Activated naive CD4-positive, alpha-beta T cell treated with anti-CD3 and anti-CD28 coated beads, Interleukin-2, amount 50 U/mL, for 16 hours (primary cell): ENCODE measurements at regions not wholly inside any gene's neighbourhood (a gene's known extent, or its start where the extent isn't known, plus 50 kb on each side); places are given as distances from the start of the nearest gene placed in this dataset.
"Not testable (repeated sequence)": the region's sequence is repeated elsewhere in the genome, so short reads cannot be mapped to it uniquely, and the experiment has no call there.

Experiments
- DNase-seq: peaks from one replicate; pipeline ENCODE4 v3.0.0-alpha.2; 2020

DNA sequence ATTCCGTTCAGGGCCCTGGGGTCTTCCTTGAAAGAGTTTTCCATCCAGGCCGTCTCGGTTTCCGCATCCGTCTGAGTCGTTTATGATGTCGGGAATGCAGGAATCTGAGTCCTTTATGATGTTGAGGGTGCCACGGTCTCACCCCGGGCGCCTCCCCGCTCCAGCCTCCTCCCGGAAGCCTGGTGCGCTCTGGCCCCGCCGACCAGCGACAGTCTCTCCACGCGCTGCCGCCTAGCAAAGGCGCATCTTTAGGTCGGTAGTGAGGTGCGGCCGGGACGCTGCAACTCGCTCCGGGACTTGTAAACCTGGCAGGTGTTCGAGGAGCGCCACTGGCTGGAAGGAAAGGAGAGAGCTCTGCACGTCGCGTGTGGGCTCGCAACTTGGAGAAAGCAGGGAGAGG, 132.6 kb downstream of the FAM72C start:
- DNase-seq = not testable (repeated sequence)

GRCh38 chr1:143838598-143838929, 133.2 kb downstream of the FAM72C start:
- DNase-seq = not testable (repeated sequence)

DNA sequence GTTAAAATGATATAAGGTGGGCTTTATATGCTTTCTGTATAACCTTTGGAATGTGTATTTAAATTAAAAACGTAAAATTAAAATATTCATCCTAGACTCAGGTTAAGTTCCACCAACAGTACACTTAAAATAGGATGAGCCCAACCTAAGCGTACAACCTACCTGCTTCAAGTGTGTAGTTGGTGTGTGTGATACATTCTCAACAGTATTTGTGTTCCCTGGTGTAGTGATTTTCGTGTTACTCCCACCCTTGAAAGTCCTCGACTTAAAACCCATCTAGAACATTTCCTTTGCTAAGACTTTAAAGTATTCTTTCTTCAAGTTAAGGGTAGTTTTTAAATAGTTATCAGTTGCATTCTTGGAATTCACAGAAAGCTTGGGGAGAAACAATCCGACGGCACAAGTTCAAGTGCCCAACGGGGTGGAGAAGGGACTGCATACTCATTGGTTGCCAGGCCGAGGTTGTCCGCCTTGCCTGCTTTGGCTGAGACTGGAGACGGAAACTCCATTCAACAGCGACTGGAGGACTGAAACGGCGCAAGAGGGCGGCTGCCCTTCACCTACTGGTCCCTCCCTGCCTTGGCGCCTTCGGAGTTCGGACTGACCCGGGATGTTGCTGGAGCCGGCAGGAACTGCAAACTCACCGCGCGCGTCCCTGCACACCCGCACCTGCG, 133.7 kb downstream of the FAM72C start:
- not testable (repeated sequence) for DNase-seq

DNA sequence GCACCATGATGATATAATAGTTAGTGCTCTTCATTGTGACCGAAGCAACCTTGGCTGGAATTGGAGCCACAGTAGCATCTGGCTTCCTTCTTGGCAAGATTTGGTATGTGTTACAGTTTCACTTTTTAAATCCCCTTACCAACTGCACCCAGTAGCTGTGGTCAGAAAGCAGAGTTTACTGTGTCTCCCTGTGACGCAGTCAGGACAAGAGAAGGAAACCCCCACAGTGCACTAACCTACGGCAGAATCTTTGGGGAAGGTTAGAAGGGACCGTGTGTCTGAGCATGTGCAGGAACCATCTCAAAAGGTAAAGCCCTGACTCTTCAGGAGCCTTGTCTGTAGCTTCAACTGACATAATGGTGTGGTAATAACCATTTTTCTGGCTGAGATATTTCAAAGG, 138.4 kb downstream of the FAM72C start:
- DNase-seq = not testable (repeated sequence)

DNA sequence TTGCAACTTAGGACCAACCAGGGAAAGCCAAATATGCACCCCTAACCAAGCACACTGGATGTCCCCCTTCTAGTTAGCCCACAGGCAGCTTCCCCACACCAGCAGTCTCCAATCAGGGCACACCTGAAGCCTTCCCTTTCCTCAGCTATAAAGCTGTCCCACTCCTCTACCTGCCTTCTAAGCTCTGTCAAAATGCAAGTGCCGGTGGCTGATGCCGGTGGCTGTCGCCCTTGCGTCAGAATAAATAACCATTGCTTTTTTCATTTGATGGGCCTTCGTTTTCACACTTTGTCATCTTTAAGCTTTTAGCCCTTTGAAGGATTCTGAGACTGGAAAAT, 139.4 kb downstream of the FAM72C start:
- not testable (repeated sequence) for DNase-seq

- not testable (repeated sequence) for DNase-seq
Measured at GRCh38 chr1:143831479-143832378, 140.1 kb downstream of the FAM72C start.

DNA sequence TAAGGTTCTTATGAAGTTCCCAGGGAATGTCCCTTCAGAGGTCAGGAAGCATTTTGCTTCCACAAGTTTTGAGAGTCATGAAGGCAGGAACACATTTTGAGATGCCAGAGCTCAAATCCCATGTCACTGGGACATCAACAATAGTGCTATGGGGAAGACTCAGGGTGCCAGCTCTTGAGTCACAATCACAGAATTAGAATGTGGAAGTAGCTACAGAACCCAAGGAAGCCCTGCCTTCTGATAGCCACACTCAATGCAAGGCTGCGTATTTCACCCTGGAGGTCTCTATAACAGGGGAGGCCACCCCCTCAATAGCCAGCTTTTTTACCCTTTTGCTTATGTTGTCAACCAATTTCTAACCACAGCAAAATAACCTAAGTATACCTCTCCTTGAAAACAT, 145.6 kb downstream of the FAM72C start:
- not testable (repeated sequence) for DNase-seq

GRCh38 chr1:143824266-143824665, 147.5 kb downstream of the FAM72C start:
- not testable (repeated sequence) for DNase-seq

- not testable (repeated sequence) for DNase-seq
Measured at GRCh38 chr1:143820058-143820457, 151.7 kb downstream of the FAM72C start.

DNA sequence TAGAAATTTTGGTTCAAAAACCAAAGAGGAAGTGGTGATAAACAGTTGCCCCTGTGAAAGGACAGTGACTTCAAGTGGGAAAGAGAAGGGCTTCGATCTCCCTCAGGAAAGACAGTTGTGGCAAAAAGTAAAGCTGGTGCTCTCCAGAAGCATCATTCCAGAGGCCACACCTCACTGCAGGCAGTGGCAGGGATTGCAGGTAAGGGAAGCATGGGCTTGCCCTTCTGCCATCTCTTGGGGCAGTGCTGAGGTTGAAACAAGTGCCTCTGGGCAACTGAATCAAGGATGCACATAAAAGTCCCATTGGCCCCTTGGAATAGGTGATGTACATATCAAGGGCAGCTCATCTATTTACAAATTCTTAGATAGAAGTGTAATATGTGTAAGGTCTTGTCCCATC, 155.4 kb downstream of the FAM72C start:
- not testable (repeated sequence) for DNase-seq

DNA sequence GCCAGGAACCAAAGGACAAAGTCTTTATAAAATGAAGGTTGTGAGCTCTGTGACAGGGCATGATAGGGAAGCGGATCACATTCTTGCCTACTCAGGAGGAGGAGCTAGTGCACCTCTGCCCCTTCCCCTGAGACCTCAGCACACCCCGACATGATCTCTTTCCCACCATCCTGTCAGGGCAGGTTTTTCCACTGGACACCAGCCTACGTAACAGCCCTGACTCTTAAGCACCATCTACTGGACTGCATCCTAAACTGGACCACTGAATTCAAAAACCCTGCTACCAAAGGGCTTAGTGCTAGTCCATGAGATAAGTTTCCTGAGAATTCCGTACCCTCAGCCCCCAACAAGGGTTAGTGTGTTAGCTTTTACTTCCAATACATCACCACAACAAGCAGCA, 166.4 kb downstream of the FAM72C start:
- DNase-seq = not testable (repeated sequence)

GRCh38 chr1:143804707-143805356, 167.0 kb downstream of the FAM72C start:
- DNase-seq = not testable (repeated sequence)

- DNase-seq = peak; percentile 14
Measured at GRCh38 chr1:143803927-143804411, 167.8 kb downstream of the FAM72C start.

- not testable (repeated sequence) for DNase-seq
Measured at GRCh38 chr1:143803095-143803494, 168.7 kb downstream of the FAM72C start.

DNA sequence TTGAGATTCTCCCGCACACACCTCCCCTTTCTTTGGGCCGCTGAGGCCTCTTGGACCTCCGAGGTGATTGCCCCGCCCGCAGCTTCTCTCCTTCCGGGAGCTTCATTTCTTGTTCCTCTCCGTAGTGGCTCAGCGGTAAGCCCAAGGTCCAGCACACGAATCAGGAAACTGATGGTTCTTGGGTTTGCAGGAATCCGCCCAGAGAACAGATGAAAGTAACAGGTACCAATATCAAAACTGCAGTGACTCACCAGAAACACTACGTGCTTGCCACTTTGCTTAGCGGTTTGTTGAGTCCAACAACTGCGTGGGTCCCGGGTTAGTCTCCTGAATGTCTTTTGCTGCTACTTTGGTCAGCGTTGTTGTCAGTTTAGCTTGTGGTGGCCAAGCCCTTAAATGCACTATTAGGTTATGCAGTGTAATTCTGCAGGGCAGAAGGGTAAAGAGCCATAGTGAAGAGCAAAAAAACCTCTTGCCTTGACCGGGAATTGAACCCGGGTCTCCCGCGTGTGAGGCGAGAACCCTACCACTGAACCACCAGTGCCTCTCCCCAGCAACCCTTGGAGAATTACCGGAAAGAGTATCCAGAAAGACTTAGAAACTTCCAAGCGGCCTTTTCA, 172.1 kb downstream of the FAM72C start:
- not testable (repeated sequence) for DNase-seq

DNA sequence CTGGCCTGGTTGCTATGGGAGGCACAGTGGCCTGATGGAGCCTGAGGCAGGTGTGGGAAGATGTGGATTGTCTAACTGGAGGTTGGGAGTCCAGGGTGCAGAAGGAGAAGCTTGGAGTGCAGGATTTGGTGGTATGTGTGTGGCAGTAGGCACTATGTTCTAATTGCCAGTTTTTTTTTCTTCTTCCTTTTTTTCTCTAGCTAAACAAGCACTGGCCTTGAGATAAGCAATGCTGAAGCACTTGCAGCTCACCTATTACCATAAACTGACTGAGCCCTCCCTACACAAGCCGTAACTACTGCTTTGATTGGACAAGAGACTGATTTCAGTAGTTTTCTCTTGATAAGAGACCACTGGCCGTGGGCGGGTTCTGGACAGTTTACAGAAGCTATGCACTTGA, 175.4 kb downstream of the FAM72C start:
- not testable (repeated sequence) for DNase-seq

- DNase-seq = not testable (repeated sequence)
Measured at GRCh38 chr1:143792047-143792937, 179.5 kb downstream of the FAM72C start.

GRCh38 chr1:143786381-143786780, 185.4 kb downstream of the FAM72C start:
- DNase-seq = not testable (repeated sequence)

GRCh38 chr1:143785883-143786282, 185.9 kb downstream of the FAM72C start:
- not testable (repeated sequence) for DNase-seq

GRCh38 chr1:143784239-143784882, 187.4 kb downstream of the FAM72C start:
- DNase-seq = not testable (repeated sequence)

GRCh38 chr1:143778178-143778577, 193.6 kb downstream of the FAM72C start:
- not testable (repeated sequence) for DNase-seq
